Activated T-cell treated with anti-CD3 and anti-CD28 coated beads, Interleukin-2, amount 50 U/mL, for 1 hour (primary cell): ENCODE measurements at regions not wholly inside any gene's neighbourhood (a gene's known extent, or its start where the extent isn't known, plus 50 kb on each side); places are given as distances from the start of the nearest gene placed in this dataset.

ENCODE experiments used
- DNase-seq: peaks from one replicate; pipeline ENCODE4 v3.0.0-alpha.2; 2020

- DNase-seq = no peak
Observed at GRCh38 chr16:26189536-26189935, 497.8 kb downstream of the HS3ST4 start.

- DNase-seq = no peak
Observed at GRCh38 chr16:26194526-26194925, 502.8 kb downstream of the HS3ST4 start.

- no peak for DNase-seq
Observed at GRCh38 chr16:26195225-26195624, 503.5 kb downstream of the HS3ST4 start.

- DNase-seq = no peak
Observed at GRCh38 chr16:26196310-26196709, 504.6 kb downstream of the HS3ST4 start.

- no peak for DNase-seq
Observed at GRCh38 chr16:26196802-26197201, 505.0 kb downstream of the HS3ST4 start.

GRCh38 chr16:26197707-26198106 lies 505.9 kb downstream of the HS3ST4 start:
- no peak for DNase-seq

GRCh38 chr16:26198221-26198620 lies 506.5 kb downstream of the HS3ST4 start:
- no peak for DNase-seq

GRCh38 chr16:26204138-26204537 lies 512.4 kb downstream of the HS3ST4 start:
- no peak for DNase-seq

GRCh38 chr16:26211542-26211941 lies 519.8 kb downstream of the HS3ST4 start:
- DNase-seq = no peak

- no peak for DNase-seq
Observed at GRCh38 chr16:26212599-26212998, 520.8 kb downstream of the HS3ST4 start.

GRCh38 chr16:26214581-26215174 lies 522.9 kb downstream of the HS3ST4 start:
- DNase-seq = no peak

GRCh38 chr16:26220894-26221293 lies 529.1 kb downstream of the HS3ST4 start:
- DNase-seq = no peak

- no peak for DNase-seq
Observed at GRCh38 chr16:26231647-26232046, 539.9 kb downstream of the HS3ST4 start.

- DNase-seq = no peak
Observed at GRCh38 chr16:26240807-26241206, 549.0 kb downstream of the HS3ST4 start.

GRCh38 chr16:26247063-26247462 lies 555.3 kb downstream of the HS3ST4 start:
- DNase-seq = no peak

- no peak for DNase-seq
Observed at GRCh38 chr16:26252598-26252997, 560.8 kb downstream of the HS3ST4 start.

GRCh38 chr16:26261621-26262020 lies 569.9 kb downstream of the HS3ST4 start:
- no peak for DNase-seq

- DNase-seq = no peak
Observed at GRCh38 chr16:26263406-26263805, 571.6 kb downstream of the HS3ST4 start.

GRCh38 chr16:26267641-26268040 lies 575.9 kb downstream of the HS3ST4 start:
- DNase-seq = no peak

- DNase-seq = no peak
Observed at GRCh38 chr16:26269673-26270072, 577.9 kb downstream of the HS3ST4 start.

GRCh38 chr16:26273607-26274006 lies 581.8 kb downstream of the HS3ST4 start:
- no peak for DNase-seq

GRCh38 chr16:26275021-26275590 lies 583.3 kb downstream of the HS3ST4 start:
- no peak for DNase-seq

- no peak for DNase-seq
Observed at GRCh38 chr16:26276289-26276688, 584.5 kb downstream of the HS3ST4 start.

GRCh38 chr16:26281381-26282110 lies 589.8 kb downstream of the HS3ST4 start:
- no peak for DNase-seq
